GM23248 (cell line): ENCODE measurements at regions not wholly inside any gene's neighbourhood (a gene's known extent, or its start where the extent isn't known, plus 50 kb on each side); places are given as distances from the start of the nearest gene placed in this dataset.
A peak's percentile ranks its signal among the peaks of the same experiment; 100 is the strongest.

Experiments
- DNase-seq: peaks from one replicate; pipeline ENCODE4 v3.0.0-alpha.2; 2015
- H2AFZ ChIP-seq: fragments of 200-600 bp; sonication (generic); 2 replicates; pipeline ENCODE4 v1.6.1; 2016; ENCODE audit warnings: antibody characterized with exemption
- H3F3A ChIP-seq: fragments of 200-600 bp; sonication (generic); 2 replicates; pipeline ENCODE4 v1.6.1; 2016; ENCODE audit warnings: mild to moderate bottlenecking, antibody characterized with exemption, mixed run types; ENCODE audit not compliant: insufficient read depth
- H3K27ac ChIP-seq: fragments of 200-600 bp; sonication (generic); 2 replicates; pipeline ENCODE4 v1.5.1; 2016; ENCODE audit warnings: mild to moderate bottlenecking
- H3K27me3 ChIP-seq: fragments of 200-600 bp; sonication (generic); replicated peaks from 2 replicates; pipeline ENCODE4 v1.6.1; 2016; ENCODE audit warnings: mild to moderate bottlenecking; ENCODE audit not compliant: insufficient read depth
- H3K36me3 ChIP-seq: fragments of 200-600 bp; sonication (generic); 2 replicates; pipeline ENCODE4 v1.6.1; 2016; ENCODE audit warnings: low read depth, mild to moderate bottlenecking
- H3K4me1 ChIP-seq: fragments of 200-600 bp; sonication (generic); 2 replicates; pipeline ENCODE4 v1.6.1; 2016; ENCODE audit warnings: mild to moderate bottlenecking; ENCODE audit not compliant: insufficient read depth
- H3K4me2 ChIP-seq: fragments of 200-600 bp; sonication (generic); one replicate; pipeline ENCODE4 v1.6.1; 2016; ENCODE audit warnings: mild to moderate bottlenecking; ENCODE audit not compliant: unreplicated experiment
- H3K4me3 ChIP-seq: fragments of 200-600 bp; sonication (generic); 2 replicates; pipeline ENCODE4 v1.5.1; 2016; ENCODE audit warnings: mild to moderate bottlenecking
- H3K79me2 ChIP-seq: fragments of 200-600 bp; sonication (generic); 2 replicates; pipeline ENCODE4 v1.6.1; 2016; ENCODE audit warnings: mild to moderate bottlenecking; ENCODE audit not compliant: insufficient read depth
- H3K9ac ChIP-seq: fragments of 200-600 bp; sonication (generic); 2 replicates; pipeline ENCODE4 v1.6.1; 2016; ENCODE audit warnings: mild to moderate bottlenecking
- H3K9me2 ChIP-seq: fragments of 200-600 bp; sonication (generic); 2 replicates; pipeline ENCODE4 v1.6.1; 2016; ENCODE audit warnings: mixed run types, mild to moderate bottlenecking, moderate library complexity; ENCODE audit not compliant: insufficient read depth
- H3K9me3 ChIP-seq: fragments of 200-600 bp; sonication (generic); one replicate; pipeline ENCODE4 v1.6.1; 2017; ENCODE audit warnings: low read depth
- H4K20me1 ChIP-seq: fragments of 200-600 bp; sonication (generic); 2 replicates; pipeline ENCODE4 v1.6.0; 2016; ENCODE audit not compliant: insufficient read depth
- EZH2 ChIP-seq: fragments of 200-600 bp; sonication (generic); IDR thresholded peaks from 2 replicates; pipeline ENCODE4 v1.6.1; 2018; ENCODE audit warnings: antibody characterized with exemption, mild to moderate bottlenecking; ENCODE audit not compliant: insufficient read depth, poor library complexity, severe bottlenecking
- EZH2phosphoT487 ChIP-seq: fragments of 200-600 bp; sonication (generic); IDR thresholded peaks from 2 replicates; pipeline ENCODE4 v1.6.1; 2018; ENCODE audit warnings: antibody characterized with exemption, moderate library complexity, mild to moderate bottlenecking, low read depth; ENCODE audit not compliant: insufficient read depth
- WGBS, 2 experiments: methylation state at CpG; one replicate each; pipeline ENCODE4 v1.1.6; 2015 to 2017; ENCODE audit warnings: low lambda C conversion rate in 2 of 2, low coverage in 1 of 2; ENCODE audit errors: missing lambda C conversion rate in 2 of 2; 5-methylcytosine and 5-hydroxymethylcytosine counted together
- in situ Hi-C: fragments of 300-500 bp; cut with MboI; formaldehyde crosslinking; loops from 2 replicates; pipeline ENCODE4 v1.15.0; 2020

GRCh38 chr6:26243132-26243531 lies 121.9 kb upstream of the BTN3A2 start:
- H3K4me1 ChIP-seq = no peaks in the 10 kb centered on the region
- in situ Hi-C loops = no loop called here
- no peak overlapping the region for H3K4me3 ChIP-seq
- H3K79me2 ChIP-seq = no peaks in the 10 kb centered on the region
- no peaks in the 10 kb centered on the region for H3K36me3 ChIP-seq
- H2AFZ ChIP-seq = no peak overlapping the region
- H3K27ac ChIP-seq = no peak overlapping the region
- H3K4me2 ChIP-seq = no peak overlapping the region
- H3K27me3 ChIP-seq = no peaks in the 10 kb centered on the region
- DNase-seq = no peak
- H3K9ac ChIP-seq = no peak overlapping the region
- no peak for TF ChIP-seq EZH2
- no peak for TF ChIP-seq EZH2phosphoT487
- H3K9me3 ChIP-seq = no peaks in the 10 kb centered on the region
- H4K20me1 ChIP-seq = no peaks in the 10 kb centered on the region
- H3K9me2 ChIP-seq = no peaks in the 10 kb centered on the region
- WGBS, 2 experiments = 50 to 56% methylated on average over 2 of the region's 2 CpGs
- H3F3A ChIP-seq = no peaks in the 10 kb centered on the region

GRCh38 chr6:26243752-26244151 lies 121.2 kb upstream of the BTN3A2 start:
- in situ Hi-C loops = no loop called here
- Histone ChIP-seq H3K9ac (no peak overlapping the region), H3K4me1 (no peaks in the 10 kb centered on the region), H3K27ac (no peak overlapping the region), H3K9me3 (no peaks in the 10 kb centered on the region), H3K4me3 (no peak overlapping the region), H3K4me2 (no peak overlapping the region), H3K79me2 (no peaks in the 10 kb centered on the region), H3F3A (no peaks in the 10 kb centered on the region), H3K9me2 (no peaks in the 10 kb centered on the region), H2AFZ (no peak overlapping the region), H3K27me3 (no peaks in the 10 kb centered on the region), H3K36me3 (no peaks in the 10 kb centered on the region), H4K20me1 (no peaks in the 10 kb centered on the region)
- TF ChIP-seq EZH2phosphoT487 (no peak), EZH2 (no peak)
- 43 to 51% methylated on average over 2 of the region's 2 CpGs for WGBS, 2 experiments
- DNase-seq = no peak

- no peaks in the 10 kb centered on the region for H3K4me1 ChIP-seq
- H3K4me3 ChIP-seq = no peak overlapping the region
- H3K9me2 ChIP-seq = no peaks in the 10 kb centered on the region
- no peaks in the 10 kb centered on the region for H4K20me1 ChIP-seq
- no peaks in the 10 kb centered on the region for H3K9me3 ChIP-seq
- TF ChIP-seq EZH2 = no peak
- no peak for TF ChIP-seq EZH2phosphoT487
- no peaks in the 10 kb centered on the region for H3K27me3 ChIP-seq
- 71 to 79% methylated on average over 7 of the region's 7 CpGs for WGBS, 2 experiments
- no peak overlapping the region for H3K4me2 ChIP-seq
- in situ Hi-C loops = no loop called here
- H3K79me2 ChIP-seq = no peaks in the 10 kb centered on the region
- no peak overlapping the region for H2AFZ ChIP-seq
- H3K27ac ChIP-seq = no peak overlapping the region
- H3K9ac ChIP-seq = no peak overlapping the region
- H3F3A ChIP-seq = no peaks in the 10 kb centered on the region
- H3K36me3 ChIP-seq = no peaks in the 10 kb centered on the region
- DNase-seq = no peak
Observed at GRCh38 chr6:26246058-26246457, 118.9 kb upstream of the BTN3A2 start.

GRCh38 chr6:26246553-26246952 lies 118.4 kb upstream of the BTN3A2 start:
- WGBS, 2 experiments = 89 to 90% methylated on average over 28 of the region's 28 CpGs
- H3K9me3 ChIP-seq = no peaks in the 10 kb centered on the region
- in situ Hi-C loops = no loop called here
- H3K4me1 ChIP-seq = no peaks in the 10 kb centered on the region
- H2AFZ ChIP-seq = no peak overlapping the region
- H3K27ac ChIP-seq = no peak overlapping the region
- no peak overlapping the region for H3K4me3 ChIP-seq
- H3K9ac ChIP-seq = no peak overlapping the region
- H3K27me3 ChIP-seq = no peaks in the 10 kb centered on the region
- DNase-seq = no peak
- no peaks in the 10 kb centered on the region for H3K9me2 ChIP-seq
- H3K79me2 ChIP-seq = no peaks in the 10 kb centered on the region
- no peaks in the 10 kb centered on the region for H3F3A ChIP-seq
- no peaks in the 10 kb centered on the region for H4K20me1 ChIP-seq
- no peak overlapping the region for H3K4me2 ChIP-seq
- no peaks in the 10 kb centered on the region for H3K36me3 ChIP-seq
- TF ChIP-seq EZH2 = no peak
- TF ChIP-seq EZH2phosphoT487 = no peak

- in situ Hi-C loops = no loop called here
- H3K36me3 ChIP-seq = no peaks in the 10 kb centered on the region
Observed at GRCh38 chr6:26249707-26249956, 115.4 kb upstream of the BTN3A2 start.

More at GRCh38 chr6:26249707-26249956, 115.4 kb upstream of the BTN3A2 start:
- Histone ChIP-seq H3K27me3 (no peaks in the 10 kb centered on the region), H3K4me2 (peak overlapping the region; percentile 73), H3K79me2 (no peaks in the 10 kb centered on the region), H3K9ac (peak overlapping the region; percentile 37), H4K20me1 (no peaks in the 10 kb centered on the region), H3K27ac (peak overlapping the region; percentile 2; the same call in 1 of the 2 replicates), H3K9me3 (no peaks in the 10 kb centered on the region), H3K4me3 (peak overlapping the region; percentile 74), H3K9me2 (no peaks in the 10 kb centered on the region), H3F3A (no peaks in the 10 kb centered on the region), H3K4me1 (no peaks in the 10 kb centered on the region), H2AFZ (peak overlapping the region; percentile 96)
- TF ChIP-seq EZH2phosphoT487 (no peak), EZH2 (no peak)
- WGBS, 2 experiments = 16 to 18% methylated on average over 13 of the region's 13 CpGs
- no peak for DNase-seq
